IPS DF 19.7 (cell line): ENCODE measurements at regions not wholly inside any gene's neighbourhood (a gene's known extent, or its start where the extent isn't known, plus 50 kb on each side); places are given as distances from the start of the nearest gene placed in this dataset.

ENCODE experiments used
- DNase-seq: peaks from one replicate; pipeline ENCODE4 v3.0.0-alpha.2; 2013; ENCODE audit warnings: low read depth, low spot score

- no peak for DNase-seq
Measured at GRCh38 chr12:91804533-91804932, 341.1 kb downstream of the BTG1 start.

- DNase-seq: no peak
Measured at GRCh38 chr12:91801048-91801447, 344.6 kb downstream of the BTG1 start.

- no peak for DNase-seq
Measured at GRCh38 chr12:91793676-91794075, 352.0 kb downstream of the BTG1 start.

GRCh38 chr12:91792597-91792996, 353.0 kb downstream of the BTG1 start:
- DNase-seq: no peak

GRCh38 chr12:91786499-91787272, 359.0 kb downstream of the BTG1 start:
- no peak for DNase-seq

GRCh38 chr12:91785655-91786498, 359.8 kb downstream of the BTG1 start:
- DNase-seq: no peak

GRCh38 chr12:91781114-91781513, 364.5 kb downstream of the BTG1 start:
- DNase-seq: no peak

GRCh38 chr12:91778938-91779400, 366.7 kb downstream of the BTG1 start:
- DNase-seq: no peak

- no peak for DNase-seq
Measured at GRCh38 chr12:91778091-91778832, 367.4 kb downstream of the BTG1 start.

- no peak for DNase-seq
Measured at GRCh38 chr12:91777268-91777992, 368.2 kb downstream of the BTG1 start.

GRCh38 chr12:91774434-91774921, 371.2 kb downstream of the BTG1 start:
- DNase-seq: no peak

- DNase-seq: no peak
Measured at GRCh38 chr12:91773749-91774429, 371.8 kb downstream of the BTG1 start.

- no peak for DNase-seq
Measured at GRCh38 chr12:91772411-91772810, 373.2 kb downstream of the BTG1 start.

GRCh38 chr12:91769736-91770135, 375.9 kb downstream of the BTG1 start:
- DNase-seq: peak; percentile 35

GRCh38 chr12:91767237-91767636, 378.4 kb downstream of the BTG1 start:
- DNase-seq: no peak

GRCh38 chr12:91766454-91766853, 379.2 kb downstream of the BTG1 start:
- DNase-seq: no peak

- no peak for DNase-seq
Measured at GRCh38 chr12:91763654-91764370, 381.8 kb downstream of the BTG1 start.

GRCh38 chr12:91753649-91754048, 392.0 kb downstream of the BTG1 start:
- DNase-seq: no peak

GRCh38 chr12:91746976-91747375, 398.7 kb downstream of the BTG1 start:
- DNase-seq: no peak

- DNase-seq: no peak
Measured at GRCh38 chr12:91744597-91744996, 401.0 kb downstream of the BTG1 start.
